CD14-positive monocyte (primary cell): ENCODE measurements at regions not wholly inside any gene's neighbourhood (a gene's known extent, or its start where the extent isn't known, plus 50 kb on each side); places are given as distances from the start of the nearest gene placed in this dataset.
"Not testable (repeated sequence)": the region's sequence is repeated elsewhere in the genome, so short reads cannot be mapped to it uniquely, and the experiment has no call there.

Experiments
- DNase-seq, 3 donors: peaks; one replicate each; pipeline ENCODE4 v3.0.0-alpha.2; 2011 to 2022
- H2AFZ ChIP-seq: 2 replicates; pipeline ENCODE4 v1.6.0; 2012; ENCODE audit warnings: mild to moderate bottlenecking, low read depth, low read length, inconsistent platforms; ENCODE audit not compliant: insufficient read depth, poor library complexity, severe bottlenecking
- H3K27ac ChIP-seq, 2 donors: 1 replicate in 1 of 2; 2 replicates in 1 of 2; pipeline ENCODE4 v1.5.1; 2012 to 2013; ENCODE audit warnings: low read length in 2 of 2, control low read depth in 1 of 2, inconsistent platforms in 1 of 2, low read depth in 1 of 2, mild to moderate bottlenecking in 1 of 2
- H3K27me3 ChIP-seq, 2 donors: one replicate each; pipeline versions ENCODE4 v1.6.0 to v1.6.1; 2011 to 2013; ENCODE audit warnings: low read length in 2 of 2; ENCODE audit not compliant: control insufficient read depth in 2 of 2, insufficient read depth in 2 of 2
- H3K36me3 ChIP-seq, 2 donors: replicated peaks in 1 of 2; 1 replicate in 1 of 2; 2 replicates in 1 of 2; pipeline versions ENCODE4 v1.5.1 to v1.6.1; 2012 to 2013; ENCODE audit warnings: low read length in 2 of 2, control low read depth in 1 of 2, inconsistent platforms in 1 of 2, mild to moderate bottlenecking in 1 of 2; ENCODE audit not compliant: insufficient read depth in 2 of 2, control insufficient read depth in 1 of 2
- H3K4me1 ChIP-seq, 2 donors: 1 replicate in 1 of 2; 2 replicates in 1 of 2; pipeline versions ENCODE4 v1.5.1 to v1.6.1; 2012 to 2013; ENCODE audit warnings: low read length in 2 of 2, control low read depth in 1 of 2, inconsistent platforms in 1 of 2, mild to moderate bottlenecking in 1 of 2, moderate library complexity in 1 of 2; ENCODE audit not compliant: insufficient read depth in 2 of 2, control insufficient read depth in 1 of 2
- H3K4me2 ChIP-seq: replicated peaks from 2 replicates; pipeline ENCODE3; 2012; ENCODE audit warnings: low read length, moderate library complexity, mild to moderate bottlenecking; ENCODE audit not compliant: poor library complexity, severe bottlenecking; ENCODE audit errors: extremely low read depth
- H3K4me3 ChIP-seq, 3 experiments: fragments of 200-600 bp in 1 of 3; sonication (generic) in 1 of 3; replicated peaks in 1 of 3; 1 replicate in 2 of 3; 2 replicates in 1 of 3; pipeline ENCODE4 v1.5.1; 2011 to 2013; ENCODE audit warnings: low read length in 3 of 3, mild to moderate bottlenecking in 3 of 3, control low read depth in 2 of 3, low read depth in 2 of 3, inconsistent platforms in 1 of 3, moderate library complexity in 1 of 3
- H3K79me2 ChIP-seq: 2 replicates; pipeline ENCODE4 v1.6.0; 2012; ENCODE audit warnings: mild to moderate bottlenecking, control low read depth, inconsistent platforms, low read length, moderate library complexity; ENCODE audit not compliant: insufficient read depth
- H3K9ac ChIP-seq: 2 replicates; pipeline ENCODE4 v1.6.0; 2017; ENCODE audit warnings: low read length, mild to moderate bottlenecking; ENCODE audit not compliant: insufficient read depth, poor library complexity, severe bottlenecking
- H3K9me3 ChIP-seq, 2 donors: replicated peaks in 1 of 2; 1 replicate in 1 of 2; 2 replicates in 1 of 2; pipeline versions ENCODE4 v1.5.1 to v1.6.1; 2012 to 2013; ENCODE audit warnings: low read length in 2 of 2, control low read depth in 1 of 2; ENCODE audit not compliant: control insufficient read depth in 1 of 2, insufficient read depth in 1 of 2
- H4K20me1 ChIP-seq: 2 replicates; pipeline ENCODE4 v1.6.0; 2012; ENCODE audit warnings: mild to moderate bottlenecking, low read length, control low read depth, moderate library complexity; ENCODE audit not compliant: insufficient read depth
- H3K27ac Mint-ChIP-seq, 7 donors: one replicate each; pipeline ENCODE4 v1.8.0; 2020; ENCODE audit warnings: mild to moderate bottlenecking in 7 of 7, mixed read lengths in 7 of 7, moderate library complexity in 6 of 7, inconsistent platforms in 2 of 7
- H3K27me3 Mint-ChIP-seq, 3 donors: one replicate each; pipeline ENCODE4 v1.8.0; 2021 to 2022; ENCODE audit warnings: low read depth in 3 of 3, mild to moderate bottlenecking in 3 of 3, mixed read lengths in 3 of 3, moderate library complexity in 3 of 3, inconsistent platforms in 1 of 3
- H3K36me3 Mint-ChIP-seq, 2 donors: one replicate each; pipeline ENCODE4 v1.8.0; 2020; ENCODE audit warnings: mixed read lengths in 2 of 2, inconsistent platforms in 1 of 2, mild to moderate bottlenecking in 1 of 2
- H3K4me1 Mint-ChIP-seq: one replicate; pipeline ENCODE4 v1.8.0; 2020; ENCODE audit warnings: mild to moderate bottlenecking, mixed read lengths
- H3K4me3 Mint-ChIP-seq, 2 donors: one replicate each; pipeline ENCODE4 v1.8.0; 2020; ENCODE audit warnings: mild to moderate bottlenecking in 2 of 2, mixed read lengths in 2 of 2, moderate library complexity in 1 of 2
- H3K9me3 Mint-ChIP-seq, 7 donors: one replicate each; pipeline ENCODE4 v1.8.0; 2020 to 2022; ENCODE audit warnings: mixed read lengths in 7 of 7, mild to moderate bottlenecking in 6 of 7, moderate library complexity in 6 of 7, inconsistent platforms in 2 of 7
- WGBS: methylation state at CpG from one replicate; pipeline ENCODE4 v1.1.5; 2013; ENCODE audit warnings: missing lambda C conversion rate; ENCODE audit not compliant: insufficient coverage; 5-methylcytosine and 5-hydroxymethylcytosine counted together
- intact Hi-C, 2 donors: fragments of 100-400 bp; cut with micrococcal nuclease; formaldehyde crosslinking; loops; one replicate each; pipeline versions ENCODE4 v1.15.0 to v1.15.1; 2023
- TF ChIP-seq, protein P1 (sequence below): fragments of 200-600 bp; IDR thresholded peaks from one replicate; pipeline ENCODE4 v1.8.0; 2022; ENCODE audit warnings: antibody characterized with exemption, mild to moderate bottlenecking

DNA sequence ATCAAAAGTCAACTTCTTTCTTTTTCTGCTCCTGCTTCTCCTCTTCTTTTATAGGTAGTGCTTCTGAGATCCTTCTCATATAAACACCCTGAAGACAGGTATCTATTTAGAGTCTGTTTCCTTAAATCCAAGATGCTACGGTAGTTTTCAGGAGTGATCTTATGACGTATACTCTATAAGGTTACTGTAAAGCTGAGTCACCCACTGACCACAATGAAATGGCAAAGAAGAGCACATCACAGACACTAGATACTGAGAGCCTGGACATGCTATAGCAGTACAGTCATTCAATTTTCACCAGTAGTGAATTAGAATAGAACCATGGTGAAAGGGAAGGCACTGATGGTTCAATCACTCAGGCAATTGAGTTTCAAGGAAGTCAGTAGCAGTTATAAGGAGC, 412.5 kb downstream of the ADAM29 start:
- Histone ChIP-seq H3K36me3 (no peaks in the 10 kb centered on the region), H3K4me2 (no peak overlapping the region), H3K9me3 (peaks cover 0 to 3% of the 10 kb centered on the region in 2 donors), H3K79me2 (no peaks in the 10 kb centered on the region), H3K27me3 (no peaks in the 10 kb centered on the region), H2AFZ (no peak overlapping the region), H3K4me3 (no peak overlapping the region), H3K4me1 (no peaks in the 10 kb centered on the region), H3K27ac (no peak overlapping the region), H3K9ac (no peak overlapping the region), H4K20me1 (no peaks in the 10 kb centered on the region)
- intact Hi-C loops = no loop called here
- DNase-seq = no peak
- Mint-ChIP-seq H3K36me3 (no peaks in the 10 kb centered on the region), H3K4me3 (no peak overlapping the region), H3K27me3 (no peaks in the 10 kb centered on the region), H3K9me3 (peaks cover 0 to 10% (median 2%) of the 10 kb centered on the region in 7 donors), H3K4me1 (no peaks in the 10 kb centered on the region), H3K27ac (no peak overlapping the region)
- WGBS = no CpG with 5 or more reads among the region's 2 CpGs
- TF ChIP-seq, protein P1, sequence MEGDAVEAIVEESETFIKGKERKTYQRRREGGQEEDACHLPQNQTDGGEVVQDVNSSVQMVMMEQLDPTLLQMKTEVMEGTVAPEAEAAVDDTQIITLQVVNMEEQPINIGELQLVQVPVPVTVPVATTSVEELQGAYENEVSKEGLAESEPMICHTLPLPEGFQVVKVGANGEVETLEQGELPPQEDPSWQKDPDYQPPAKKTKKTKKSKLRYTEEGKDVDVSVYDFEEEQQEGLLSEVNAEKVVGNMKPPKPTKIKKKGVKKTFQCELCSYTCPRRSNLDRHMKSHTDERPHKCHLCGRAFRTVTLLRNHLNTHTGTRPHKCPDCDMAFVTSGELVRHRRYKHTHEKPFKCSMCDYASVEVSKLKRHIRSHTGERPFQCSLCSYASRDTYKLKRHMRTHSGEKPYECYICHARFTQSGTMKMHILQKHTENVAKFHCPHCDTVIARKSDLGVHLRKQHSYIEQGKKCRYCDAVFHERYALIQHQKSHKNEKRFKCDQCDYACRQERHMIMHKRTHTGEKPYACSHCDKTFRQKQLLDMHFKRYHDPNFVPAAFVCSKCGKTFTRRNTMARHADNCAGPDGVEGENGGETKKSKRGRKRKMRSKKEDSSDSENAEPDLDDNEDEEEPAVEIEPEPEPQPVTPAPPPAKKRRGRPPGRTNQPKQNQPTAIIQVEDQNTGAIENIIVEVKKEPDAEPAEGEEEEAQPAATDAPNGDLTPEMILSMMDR = no peak

GRCh38 chr4:175335331-175335730, 417.2 kb downstream of the ADAM29 start:
- Mint-ChIP-seq H3K27me3 (no peaks in the 10 kb centered on the region), H3K36me3 (no peaks in the 10 kb centered on the region), H3K4me1 (no peaks in the 10 kb centered on the region), H3K27ac (no peak overlapping the region), H3K9me3 (peaks cover 0 to 3% (median 2%) of the 10 kb centered on the region in 7 donors), H3K4me3 (no peak overlapping the region)
- Histone ChIP-seq H3K4me1 (no peaks in the 10 kb centered on the region), H3K36me3 (no peaks in the 10 kb centered on the region), H3K27me3 (no peaks in the 10 kb centered on the region), H2AFZ (no peak overlapping the region), H4K20me1 (no peaks in the 10 kb centered on the region), H3K9ac (no peak overlapping the region), H3K79me2 (no peaks in the 10 kb centered on the region), H3K4me2 (no peak overlapping the region), H3K4me3 (no peak overlapping the region), H3K9me3 (peaks cover 0 to 3% of the 10 kb centered on the region in 2 donors), H3K27ac (no peak overlapping the region)
- intact Hi-C loops = no loop called here
- DNase-seq = no peak
- TF ChIP-seq, protein P1 = no peak

DNA sequence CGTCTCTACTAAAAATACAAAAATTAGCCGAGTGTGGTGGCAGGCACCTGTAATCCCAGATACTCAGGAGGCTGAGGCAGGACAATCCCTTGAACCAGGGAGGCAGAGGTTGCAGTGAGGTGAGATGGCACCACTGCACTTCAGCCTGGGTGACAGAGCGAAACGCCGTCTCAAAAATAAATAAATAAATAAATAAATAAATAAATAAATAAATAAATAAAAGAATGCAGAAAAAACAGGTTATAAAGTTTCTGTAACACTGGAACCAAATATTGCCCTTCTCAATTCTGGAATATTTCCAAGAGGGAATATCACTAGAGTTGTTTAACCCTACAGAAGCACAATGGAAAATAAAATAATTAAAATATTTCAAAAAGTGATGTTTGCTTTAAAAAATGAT, 418.4 kb downstream of the ADAM29 start:
- DNase-seq, intact Hi-C loops, H3K79me2 ChIP-seq, H3K9me3 Mint-ChIP-seq, H3K27ac ChIP-seq, H3K27me3 ChIP-seq, H3K4me1 ChIP-seq, H3K27me3 Mint-ChIP-seq, H3K4me3 Mint-ChIP-seq, H3K36me3 Mint-ChIP-seq, H3K9me3 ChIP-seq, H3K9ac ChIP-seq, H2AFZ ChIP-seq, H4K20me1 ChIP-seq, H3K4me1 Mint-ChIP-seq, H3K4me2 ChIP-seq, H3K4me3 ChIP-seq, H3K36me3 ChIP-seq, H3K27ac Mint-ChIP-seq: not testable (repeated sequence)
- WGBS = 94% methylated on average over 2 of the region's 5 CpGs
